ENCODE measurements at regions not wholly inside any gene's neighbourhood (a gene's known extent, or its start where the extent isn't known, plus 50 kb on each side); places are given as distances from the start of the nearest gene placed in this dataset.
A peak's percentile ranks its signal among the peaks of the same experiment; 100 is the strongest.

GRCh38 chr17:73798111-73798748 is 154.0 kb upstream of the SDK2 start (continued):
- TF ChIP-seq BCLAF1 (IDR thresholded peaks at IDR 0.05) (no peak), KAT2B (IDR thresholded peaks at IDR 0.05; ENCODE audit: borderline replicate concordance, low read depth, low read length) (no peak), ZFP62 (CRISPR knock-in tag; IDR thresholded peaks at IDR 0.05) (no peak), RBM39 (IDR thresholded peaks at IDR 0.05; ENCODE audit: low read depth, low read length, poor library complexity, severe bottlenecking) (no peak), ZNF350 (CRISPR knock-in tag; IDR thresholded peaks at IDR 0.05; ENCODE audit: borderline replicate concordance, low read depth) (peak; percentile 86), ZNF512 (CRISPR knock-in tag; IDR thresholded peaks at IDR 0.05) (no peak), DMAP1 (CRISPR knock-in tag; IDR thresholded peaks at IDR 0.05) (peak; percentile 77), CREM (IDR thresholded peaks at IDR 0.05) (peak; percentile 94), CREM (CRISPR knock-in tag; IDR thresholded peaks at IDR 0.05) (no peak), NR2F1 (CRISPR knock-in tag; IDR thresholded peaks at IDR 0.05) (peak; percentile 22 to 52; a peak in 2 of 4 replicates), MYNN (CRISPR knock-in tag; IDR thresholded peaks at IDR 0.05; ENCODE audit: low read depth) (no peak), NFIB (CRISPR knock-in tag; IDR thresholded peaks at IDR 0.05; ENCODE audit: borderline replicate concordance) (0 out of 2 replicates have a peak, but pooled peaks have one; percentile 42), HOXA5 (CRISPR knock-in tag; IDR thresholded peaks at IDR 0.05) (peak; percentile 91), NFKB2 (CRISPR knock-in tag; IDR thresholded peaks at IDR 0.05; ENCODE audit: borderline replicate concordance) (no peak), SYNCRIP (IDR thresholded peaks at IDR 0.05; ENCODE audit: insufficient read depth, low read depth, low read length) (no peak), HOXD1 (CRISPR knock-in tag; IDR thresholded peaks at IDR 0.05) (peak; percentile 91), KDM3A (CRISPR knock-in tag; IDR thresholded peaks at IDR 0.05; ENCODE audit: low read depth) (0 out of 2 replicates have a peak, but pooled peaks have one; percentile 65), GZF1 (CRISPR knock-in tag; IDR thresholded peaks at IDR 0.05) (no peak)
- TF ChIP-seq, protein P1, sequence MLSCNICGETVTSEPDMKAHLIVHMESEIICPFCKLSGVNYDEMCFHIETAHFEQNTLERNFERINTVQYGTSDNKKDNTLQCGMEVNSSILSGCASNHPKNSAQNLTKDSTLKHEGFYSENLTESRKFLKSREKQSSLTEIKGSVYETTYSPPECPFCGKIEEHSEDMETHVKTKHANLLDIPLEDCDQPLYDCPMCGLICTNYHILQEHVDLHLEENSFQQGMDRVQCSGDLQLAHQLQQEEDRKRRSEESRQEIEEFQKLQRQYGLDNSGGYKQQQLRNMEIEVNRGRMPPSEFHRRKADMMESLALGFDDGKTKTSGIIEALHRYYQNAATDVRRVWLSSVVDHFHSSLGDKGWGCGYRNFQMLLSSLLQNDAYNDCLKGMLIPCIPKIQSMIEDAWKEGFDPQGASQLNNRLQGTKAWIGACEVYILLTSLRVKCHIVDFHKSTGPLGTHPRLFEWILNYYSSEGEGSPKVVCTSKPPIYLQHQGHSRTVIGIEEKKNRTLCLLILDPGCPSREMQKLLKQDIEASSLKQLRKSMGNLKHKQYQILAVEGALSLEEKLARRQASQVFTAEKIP (CRISPR knock-in tag; IDR thresholded peaks at IDR 0.05; ENCODE audit: borderline replicate concordance): no peak
- TF ChIP-seq, protein P2, sequence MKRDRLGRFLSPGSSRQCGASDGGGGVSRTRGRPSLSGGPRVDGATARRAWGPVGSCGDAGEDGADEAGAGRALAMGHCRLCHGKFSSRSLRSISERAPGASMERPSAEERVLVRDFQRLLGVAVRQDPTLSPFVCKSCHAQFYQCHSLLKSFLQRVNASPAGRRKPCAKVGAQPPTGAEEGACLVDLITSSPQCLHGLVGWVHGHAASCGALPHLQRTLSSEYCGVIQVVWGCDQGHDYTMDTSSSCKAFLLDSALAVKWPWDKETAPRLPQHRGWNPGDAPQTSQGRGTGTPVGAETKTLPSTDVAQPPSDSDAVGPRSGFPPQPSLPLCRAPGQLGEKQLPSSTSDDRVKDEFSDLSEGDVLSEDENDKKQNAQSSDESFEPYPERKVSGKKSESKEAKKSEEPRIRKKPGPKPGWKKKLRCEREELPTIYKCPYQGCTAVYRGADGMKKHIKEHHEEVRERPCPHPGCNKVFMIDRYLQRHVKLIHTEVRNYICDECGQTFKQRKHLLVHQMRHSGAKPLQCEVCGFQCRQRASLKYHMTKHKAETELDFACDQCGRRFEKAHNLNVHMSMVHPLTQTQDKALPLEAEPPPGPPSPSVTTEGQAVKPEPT (CRISPR knock-in tag; IDR thresholded peaks at IDR 0.05; ENCODE audit: low read depth): 0 out of 2 replicates have a peak, but pooled peaks have one; percentile 33
- TF ChIP-seq, protein P3, sequence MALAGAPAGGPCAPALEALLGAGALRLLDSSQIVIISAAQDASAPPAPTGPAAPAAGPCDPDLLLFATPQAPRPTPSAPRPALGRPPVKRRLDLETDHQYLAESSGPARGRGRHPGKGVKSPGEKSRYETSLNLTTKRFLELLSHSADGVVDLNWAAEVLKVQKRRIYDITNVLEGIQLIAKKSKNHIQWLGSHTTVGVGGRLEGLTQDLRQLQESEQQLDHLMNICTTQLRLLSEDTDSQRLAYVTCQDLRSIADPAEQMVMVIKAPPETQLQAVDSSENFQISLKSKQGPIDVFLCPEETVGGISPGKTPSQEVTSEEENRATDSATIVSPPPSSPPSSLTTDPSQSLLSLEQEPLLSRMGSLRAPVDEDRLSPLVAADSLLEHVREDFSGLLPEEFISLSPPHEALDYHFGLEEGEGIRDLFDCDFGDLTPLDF (CRISPR knock-in tag; IDR thresholded peaks at IDR 0.05): peak; percentile 40; the same call in 1 of the 2 replicates

All from HepG2 (cell line).